ENCODE measurements at regions not wholly inside any gene's neighbourhood (a gene's known extent, or its start where the extent isn't known, plus 50 kb on each side); places are given as distances from the start of the nearest gene placed in this dataset.
A peak's percentile ranks its signal among the peaks of the same experiment; 100 is the strongest.

GRCh38 chr3:152058856-152059255 lies 185.4 kb downstream of the SUCNR1 start:
- H3K4me1 ChIP-seq = peaks cover 0 to 19% (median 14%) of the 10 kb centered on the region in 4 donors
- no peaks in the 10 kb centered on the region for H3K36me3 ChIP-seq
- DNase-seq = no peak
- no peaks in the 10 kb centered on the region for H3K9me3 ChIP-seq
- H3K4me3 ChIP-seq = no peak overlapping the region
- intact Hi-C loops (cut with DNase I) = no loop called here
- WGBS, 2 donors = 90 to 95% methylated on average over 2 of the region's 2 CpGs
- TF ChIP-seq CTCF (IDR thresholded peaks at IDR 0.05) = no peak
- no peak for TF ChIP-seq POLR2AphosphoS5 (IDR thresholded peaks at IDR 0.05)
- TF ChIP-seq EP300 (IDR thresholded peaks at IDR 0.05) = no peak
- no peak for TF ChIP-seq POLR2A (IDR thresholded peaks at IDR 0.05)
- no peak overlapping the region for H3K27ac ChIP-seq
- H3K27me3 ChIP-seq = no peaks in the 10 kb centered on the region

- Histone ChIP-seq H3K27ac (peak overlapping the region in 3 of 4 donors; percentile 27 to 55 (median 37)), H3K27me3 (no peaks in the 10 kb centered on the region), H3K4me1 (peaks cover 0 to 19% (median 14%) of the 10 kb centered on the region in 4 donors), H3K36me3 (no peaks in the 10 kb centered on the region), H3K4me3 (no peak overlapping the region), H3K9me3 (no peaks in the 10 kb centered on the region)
- no peak for TF ChIP-seq POLR2A (IDR thresholded peaks at IDR 0.05)
- TF ChIP-seq EP300 (IDR thresholded peaks at IDR 0.05) = no peak
- TF ChIP-seq CTCF (IDR thresholded peaks at IDR 0.05) = no peak
- TF ChIP-seq POLR2AphosphoS5 (IDR thresholded peaks at IDR 0.05) = no peak
- no peak for DNase-seq
- intact Hi-C loops (cut with DNase I) = no loop called here
- 40 to 65% methylated on average over 1 of the region's 1 CpG for WGBS, 2 donors
Measured at GRCh38 chr3:152060701-152061100, 187.3 kb downstream of the SUCNR1 start.

- Histone ChIP-seq H3K4me1 (peaks cover 0 to 19% (median 14%) of the 10 kb centered on the region in 4 donors), H3K4me3 (no peak overlapping the region), H3K27ac (peak overlapping the region in 3 of 4 donors; percentile 27 to 55 (median 37)), H3K27me3 (no peaks in the 10 kb centered on the region), H3K9me3 (no peaks in the 10 kb centered on the region), H3K36me3 (no peaks in the 10 kb centered on the region)
- 63 to 87% methylated on average over 1 of the region's 1 CpG for WGBS, 2 donors
- DNase-seq = no peak
- intact Hi-C loops (cut with DNase I) = no loop called here
- TF ChIP-seq POLR2AphosphoS5 (IDR thresholded peaks at IDR 0.05) (no peak), CTCF (IDR thresholded peaks at IDR 0.05) (no peak), POLR2A (IDR thresholded peaks at IDR 0.05) (no peak)
Measured at GRCh38 chr3:152061296-152061695, 187.9 kb downstream of the SUCNR1 start.

- Histone ChIP-seq H3K4me3 (no peak overlapping the region), H3K9me3 (no peaks in the 10 kb centered on the region), H3K36me3 (no peaks in the 10 kb centered on the region), H3K27ac (no peak overlapping the region), H3K27me3 (no peaks in the 10 kb centered on the region), H3K4me1 (peaks cover 0 to 11% (median 5%) of the 10 kb centered on the region in 4 donors)
- intact Hi-C loops (cut with DNase I) = loop anchor here (5.0 kb wide), 1 partner anchor 377 kb away; no protein-coding TSS in a partner anchor
- no peak for DNase-seq
- TF ChIP-seq POLR2AphosphoS5 (IDR thresholded peaks at IDR 0.05) = no peak
- no peak for TF ChIP-seq POLR2A (IDR thresholded peaks at IDR 0.05)
- TF ChIP-seq CTCF (IDR thresholded peaks at IDR 0.05) = no peak
- TF ChIP-seq EP300 (IDR thresholded peaks at IDR 0.05) = no peak
Measured at GRCh38 chr3:152069871-152070270, 196.4 kb downstream of the SUCNR1 start.

- no peak for DNase-seq
- intact Hi-C loops (cut with DNase I) = loop anchor here (5.0 kb wide), 1 partner anchor 376 kb away; no protein-coding TSS in a partner anchor
- TF ChIP-seq POLR2A (IDR thresholded peaks at IDR 0.05) = no peak
- TF ChIP-seq CTCF (IDR thresholded peaks at IDR 0.05) = no peak
- TF ChIP-seq EP300 (IDR thresholded peaks at IDR 0.05) = no peak
- no peak for TF ChIP-seq POLR2AphosphoS5 (IDR thresholded peaks at IDR 0.05)
- no peak overlapping the region for H3K4me3 ChIP-seq
- H3K4me1 ChIP-seq = peaks cover 0 to 20% (median 5%) of the 10 kb centered on the region in 4 donors
- H3K27ac ChIP-seq = no peak overlapping the region
- H3K36me3 ChIP-seq = no peaks in the 10 kb centered on the region
- no peaks in the 10 kb centered on the region for H3K27me3 ChIP-seq
- no peaks in the 10 kb centered on the region for H3K9me3 ChIP-seq
- WGBS, 2 donors = 94 to 96% methylated on average over 3 of the region's 3 CpGs
Measured at GRCh38 chr3:152071315-152071714, 197.4 kb upstream of the MBNL1 start.
